LNCaP clone FGC (cell line): ENCODE measurements at regions not wholly inside any gene's neighbourhood (a gene's known extent, or its start where the extent isn't known, plus 50 kb on each side); places are given as distances from the start of the nearest gene placed in this dataset.

Experiments used
- DNase-seq: peaks from one replicate; pipeline ENCODE4 v3.0.0-alpha.2; 2011; ENCODE audit warnings: low read depth
- H3K4me3 ChIP-seq: 2 replicates; pipeline ENCODE4 v1.5.1; 2011; ENCODE audit warnings: mild to moderate bottlenecking, low read depth, low read length, control low read depth
- TF ChIP-seq, protein P1 (sequence below): IDR thresholded peaks from 2 replicates; pipeline ENCODE4 v1.5.1; 2012; ENCODE audit warnings: mild to moderate bottlenecking; ENCODE audit not compliant: control insufficient read depth, insufficient read depth; ENCODE audit errors: extremely low read depth

DNA sequence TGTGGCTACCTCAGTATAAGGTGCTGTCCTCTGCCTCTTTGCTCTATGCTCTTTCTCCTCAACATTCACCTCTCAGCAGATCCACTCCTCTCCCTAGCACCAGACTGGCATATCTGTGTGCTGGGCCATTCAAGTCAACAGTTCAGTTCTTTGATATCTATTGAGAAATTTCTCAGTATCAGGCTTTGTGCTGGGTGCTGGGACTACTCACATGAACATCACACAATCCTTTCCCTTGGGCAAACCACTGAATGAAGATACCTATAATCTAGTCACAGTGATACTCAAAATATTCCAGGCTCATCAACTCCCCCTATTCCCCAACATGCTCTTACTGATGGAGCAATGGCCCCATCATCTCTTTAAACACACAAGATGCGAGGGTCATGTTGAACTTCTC is 120.8 kb downstream of the RPL22L1 start:
- no peak for DNase-seq
- H3K4me3 ChIP-seq: no peak overlapping the region
- TF ChIP-seq, protein P1, sequence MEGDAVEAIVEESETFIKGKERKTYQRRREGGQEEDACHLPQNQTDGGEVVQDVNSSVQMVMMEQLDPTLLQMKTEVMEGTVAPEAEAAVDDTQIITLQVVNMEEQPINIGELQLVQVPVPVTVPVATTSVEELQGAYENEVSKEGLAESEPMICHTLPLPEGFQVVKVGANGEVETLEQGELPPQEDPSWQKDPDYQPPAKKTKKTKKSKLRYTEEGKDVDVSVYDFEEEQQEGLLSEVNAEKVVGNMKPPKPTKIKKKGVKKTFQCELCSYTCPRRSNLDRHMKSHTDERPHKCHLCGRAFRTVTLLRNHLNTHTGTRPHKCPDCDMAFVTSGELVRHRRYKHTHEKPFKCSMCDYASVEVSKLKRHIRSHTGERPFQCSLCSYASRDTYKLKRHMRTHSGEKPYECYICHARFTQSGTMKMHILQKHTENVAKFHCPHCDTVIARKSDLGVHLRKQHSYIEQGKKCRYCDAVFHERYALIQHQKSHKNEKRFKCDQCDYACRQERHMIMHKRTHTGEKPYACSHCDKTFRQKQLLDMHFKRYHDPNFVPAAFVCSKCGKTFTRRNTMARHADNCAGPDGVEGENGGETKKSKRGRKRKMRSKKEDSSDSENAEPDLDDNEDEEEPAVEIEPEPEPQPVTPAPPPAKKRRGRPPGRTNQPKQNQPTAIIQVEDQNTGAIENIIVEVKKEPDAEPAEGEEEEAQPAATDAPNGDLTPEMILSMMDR: no peak

DNA sequence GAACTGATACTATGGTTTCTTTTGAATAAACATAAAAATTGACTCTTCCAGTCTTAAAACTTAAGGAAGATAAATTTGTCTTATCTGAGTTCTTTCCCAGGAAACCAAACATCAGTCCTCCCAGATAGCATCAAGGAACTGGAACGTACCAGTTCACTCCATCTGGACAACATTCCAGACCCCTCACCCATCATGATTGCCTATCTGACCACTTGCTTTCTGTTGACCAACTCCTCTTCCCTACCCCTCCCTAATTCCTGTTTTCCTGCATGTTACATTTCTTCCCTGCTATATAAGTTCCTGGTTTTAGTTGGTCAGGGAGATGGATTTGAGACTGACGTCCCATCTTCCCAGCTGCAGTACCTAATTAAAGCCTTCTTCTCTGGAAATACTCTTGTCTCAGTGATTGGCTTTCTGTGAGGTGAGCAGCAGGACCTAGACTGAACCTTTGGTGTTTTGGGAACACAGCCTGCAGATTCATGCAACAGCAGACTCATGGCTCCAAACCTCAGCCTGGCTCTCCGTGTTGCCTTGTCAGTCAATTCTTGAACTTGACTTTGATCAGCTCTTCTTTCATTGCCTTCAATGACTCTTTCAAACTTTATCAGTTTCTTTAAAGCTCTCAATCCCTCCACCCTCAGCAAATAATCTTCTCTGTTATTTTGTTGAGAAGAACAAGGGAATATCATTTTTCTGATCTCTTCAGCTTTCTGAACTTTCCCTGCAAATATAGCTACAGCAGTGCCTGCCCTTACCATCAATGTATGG is 123.6 kb downstream of the RPL22L1 start:
- DNase-seq: no peak
- no peak overlapping the region for H3K4me3 ChIP-seq
- TF ChIP-seq, protein P1: no peak

DNA sequence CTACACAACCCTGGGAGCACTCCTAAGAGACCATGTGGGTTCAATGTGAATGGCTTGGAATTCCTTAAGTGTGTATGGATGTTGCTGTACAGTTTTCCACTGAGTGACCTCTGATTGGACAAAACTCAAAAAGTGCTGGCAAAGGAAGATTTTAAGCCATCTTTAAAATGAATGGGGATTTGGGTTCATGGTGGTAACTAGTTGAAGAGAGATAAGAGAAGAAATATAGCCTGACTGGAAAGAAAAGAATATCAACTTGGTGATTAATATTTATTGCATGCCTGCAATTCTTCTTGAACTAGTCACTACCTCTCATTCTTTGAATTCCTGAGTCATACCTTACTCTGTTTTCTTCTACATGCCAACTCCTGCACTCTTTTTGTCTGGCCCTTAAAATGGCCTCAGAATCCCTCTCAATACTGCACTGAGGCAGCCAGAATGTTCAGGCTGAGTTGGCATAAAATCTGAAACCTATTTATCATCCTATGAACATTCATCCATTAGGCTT is 124.7 kb downstream of the RPL22L1 start:
- TF ChIP-seq, protein P1: no peak
- DNase-seq: no peak
- no peak overlapping the region for H3K4me3 ChIP-seq

DNA sequence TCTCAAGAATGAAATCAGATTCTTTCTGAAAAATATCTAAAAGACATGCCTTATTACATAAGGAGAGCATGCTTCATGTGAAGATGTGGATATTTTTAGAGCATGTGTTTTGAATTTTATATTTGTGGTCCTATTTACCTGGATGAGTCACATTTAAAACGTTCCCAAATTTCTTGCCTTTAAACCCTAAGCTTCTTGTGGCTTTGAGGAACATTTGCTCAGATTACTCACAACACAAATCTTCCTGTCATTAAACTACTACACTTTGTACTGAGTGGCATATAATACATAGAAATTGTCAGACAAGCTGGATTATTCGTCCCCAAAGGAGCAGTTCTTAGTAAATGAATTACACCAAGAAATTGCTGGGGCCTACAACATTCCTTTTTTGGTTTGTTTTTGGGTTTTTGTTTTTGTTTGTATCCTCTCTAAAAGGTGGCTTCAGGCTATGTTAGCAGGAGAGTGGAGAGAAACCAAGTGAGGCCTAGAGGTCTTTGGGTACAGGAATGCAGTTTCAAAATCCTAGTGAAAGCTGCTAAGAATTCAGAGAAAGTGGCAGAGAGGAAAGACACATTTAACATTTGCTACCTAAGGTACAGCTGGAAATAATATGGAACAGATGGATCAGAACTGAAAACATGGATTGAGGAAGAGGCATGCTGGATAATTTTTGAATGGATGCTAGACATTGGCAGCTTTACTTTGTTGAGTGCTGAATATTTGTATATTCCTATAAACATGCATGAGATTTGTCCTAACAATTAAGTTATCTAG is 128.1 kb downstream of the RPL22L1 start:
- TF ChIP-seq, protein P1: no peak
- no peak for DNase-seq
- no peak overlapping the region for H3K4me3 ChIP-seq

DNA sequence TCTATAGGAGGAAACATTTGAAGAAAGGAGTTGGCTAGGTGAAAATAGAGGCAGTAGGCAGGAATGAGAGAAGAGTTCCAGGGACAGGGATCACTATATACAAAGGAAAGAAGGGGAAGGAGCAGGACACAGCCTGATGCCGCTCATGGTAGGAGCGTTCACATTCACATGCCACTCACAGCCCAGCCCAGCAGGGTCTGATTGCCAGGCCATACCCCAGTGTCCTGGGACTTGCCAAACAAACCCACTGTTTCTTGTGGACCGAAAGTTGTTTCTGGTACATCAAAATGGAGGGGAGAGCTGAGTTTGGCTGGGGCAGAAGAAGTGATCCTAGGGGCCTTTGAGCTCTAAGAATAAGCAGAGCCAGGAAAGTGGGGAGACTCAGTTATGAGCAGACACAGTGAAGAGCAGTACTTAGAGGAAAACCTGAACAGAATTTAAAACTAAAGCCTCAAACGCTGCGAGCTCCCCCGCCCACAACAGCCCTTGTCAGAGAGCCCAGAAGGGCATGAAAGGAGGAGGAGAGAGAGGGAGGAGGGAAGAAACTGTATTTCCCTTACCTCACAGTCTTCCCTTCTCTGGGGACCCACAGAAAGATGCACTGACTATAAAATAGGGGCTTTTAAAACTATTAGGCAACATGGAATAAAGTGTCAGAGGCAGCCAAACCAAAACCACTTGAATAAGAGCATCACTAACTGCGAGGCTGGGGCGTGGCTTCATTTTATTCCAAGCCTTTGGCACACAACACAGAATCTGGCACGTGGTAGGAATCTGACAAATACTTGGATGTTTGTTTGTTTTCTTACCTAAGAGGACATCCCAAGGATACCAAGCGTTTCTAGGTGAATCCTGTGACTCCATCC is 129.0 kb downstream of the RPL22L1 start:
- TF ChIP-seq, protein P1: no peak
- peak; percentile 47 for DNase-seq
- H3K4me3 ChIP-seq: no peak overlapping the region

DNA sequence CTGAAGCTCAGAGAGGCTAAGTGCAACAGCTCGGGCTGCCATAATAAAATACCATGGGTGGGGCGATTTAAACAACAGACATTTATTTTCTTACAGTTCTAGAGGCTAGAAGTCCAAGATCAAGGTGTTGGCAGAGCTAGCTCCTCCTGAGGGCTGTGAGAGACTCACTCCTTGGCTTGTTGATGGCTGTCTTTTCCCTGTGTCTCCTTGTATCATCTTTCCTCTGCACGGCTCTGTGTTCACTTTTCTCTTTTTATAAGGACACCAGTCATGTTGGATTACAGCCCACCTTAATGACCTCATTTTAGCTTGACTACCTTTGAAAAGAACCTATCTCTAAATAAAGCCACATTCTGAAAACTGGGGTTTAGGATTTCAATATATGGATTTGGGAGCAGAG is 129.7 kb downstream of the RPL22L1 start:
- DNase-seq: no peak
- TF ChIP-seq, protein P1: no peak
- no peak overlapping the region for H3K4me3 ChIP-seq
